Esophagus squamous epithelium (tissue), 5 donors: ENCODE measurements at regions not wholly inside any gene's neighbourhood (a gene's known extent, or its start where the extent isn't known, plus 50 kb on each side); places are given as distances from the start of the nearest gene placed in this dataset.

Experiments
- DNase-seq: peaks from one replicate; lab custom pipeline; 2025; lab: John Stamatoyannopoulos, UW
- H3K27ac ChIP-seq, 4 donors: fragments of 200-600 bp; sonication (generic); one replicate each; pipeline ENCODE4 v1.5.1; 2016 to 2019; ENCODE audit warnings: mild to moderate bottlenecking in 1 of 4
- H3K27me3 ChIP-seq, 4 donors: fragments of 200-600 bp; sonication (generic); 1 replicate in 3 of 4; 2 replicates in 1 of 4; pipeline versions ENCODE4 v1.5.1 to v1.6.0; 2017 to 2021; ENCODE audit warnings: antibody characterized with exemption in 1 of 4
- H3K36me3 ChIP-seq, 3 donors: fragments of 200-600 bp; sonication (generic); one replicate each; pipeline ENCODE4 v1.5.1; 2016 to 2019
- H3K4me1 ChIP-seq, 3 donors: fragments of 200-600 bp; sonication (generic); one replicate each; pipeline ENCODE4 v1.5.1; 2017 to 2019
- H3K4me3 ChIP-seq, 4 donors: fragments of 200-600 bp; sonication (generic); 1 replicate in 3 of 4; 2 replicates in 1 of 4; pipeline ENCODE4 v1.5.1; 2016 to 2019; ENCODE audit warnings: mild to moderate bottlenecking in 2 of 4, moderate library complexity in 1 of 4
- H3K9me3 ChIP-seq, 3 donors: fragments of 200-600 bp; sonication (generic); one replicate each; pipeline ENCODE4 v1.5.1; 2016 to 2019
- CTCF ChIP-seq, 6 experiments: fragments of 450-650 bp in 4 of 6; fragments of 200-600 bp in 2 of 6; sonication (generic) in 2 of 6; IDR thresholded peaks; one replicate each; pipeline ENCODE4 v1.5.1; 2016 to 2019; ENCODE audit warnings: antibody characterized with exemption in 6 of 6, mild to moderate bottlenecking in 4 of 6, moderate library complexity in 4 of 6
- POLR2A ChIP-seq, 4 donors: fragments of 450-650 bp; IDR thresholded peaks; one replicate each; pipeline ENCODE4 v1.6.1; 2017; ENCODE audit warnings: antibody characterized with exemption in 4 of 4, mild to moderate bottlenecking in 4 of 4, moderate library complexity in 3 of 4
- WGBS, 2 donors: methylation state at CpG; one replicate each; pipeline ENCODE4 v1.1.5; 2018; 5-methylcytosine and 5-hydroxymethylcytosine counted together
- intact Hi-C: fragments of 100-400 bp; cut with DNase I; formaldehyde crosslinking; loops from one replicate; pipeline ENCODE4 v1.15.0; 2022
- donor health status: DM: yes; HTN: yes; CAD: no.

DNA sequence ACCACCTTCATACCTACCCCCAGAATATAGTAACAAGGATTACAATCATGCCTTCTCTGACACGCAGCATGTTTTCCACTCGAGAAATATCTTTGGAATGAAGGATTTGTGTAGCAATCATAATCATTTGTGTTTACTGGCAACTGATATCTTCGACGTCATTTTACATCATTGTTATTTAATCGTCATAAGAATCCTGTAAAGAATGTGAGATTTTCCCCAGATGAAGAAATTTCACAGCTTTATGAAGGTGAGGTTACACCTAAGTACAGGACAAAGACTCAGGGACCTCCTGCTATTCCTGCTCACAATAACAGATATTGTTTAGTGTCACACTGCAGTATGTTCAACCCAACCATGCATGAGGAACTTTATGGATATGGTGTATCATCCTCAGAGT is 198.2 kb upstream of the LDB2 start:
- Histone ChIP-seq H3K9me3 (no peaks in the 10 kb centered on the region), H3K4me3 (no peak overlapping the region), H3K36me3 (no peaks in the 10 kb centered on the region), H3K27ac (no peak overlapping the region), H3K27me3 (no peaks in the 10 kb centered on the region), H3K4me1 (peaks cover 0 to 5% (median 5%) of the 10 kb centered on the region in 3 donors)
- no peak for DNase-seq
- 87 to 90% methylated on average over 5 of the region's 5 CpGs for WGBS, 2 donors
- TF ChIP-seq POLR2A (IDR thresholded peaks at IDR 0.05) (no peak), CTCF (IDR thresholded peaks at IDR 0.05) (no peak)
- intact Hi-C loops, result no loop called here

- no peaks in the 10 kb centered on the region for H3K9me3 ChIP-seq
- TF ChIP-seq CTCF (IDR thresholded peaks at IDR 0.05) (no peak), POLR2A (IDR thresholded peaks at IDR 0.05) (no peak)
- H3K27me3 ChIP-seq, result no peaks in the 10 kb centered on the region
- intact Hi-C loops, result no loop called here
- H3K4me1 ChIP-seq, result peaks cover 0 to 5% (median 5%) of the 10 kb centered on the region in 3 donors
- 88 to 91% methylated on average over 2 of the region's 2 CpGs for WGBS, 2 donors
- no peaks in the 10 kb centered on the region for H3K36me3 ChIP-seq
- H3K27ac ChIP-seq, result no peak overlapping the region
- no peak overlapping the region for H3K4me3 ChIP-seq
- no peak for DNase-seq
These were observed 197.3 kb upstream of the LDB2 start for GRCh38 chr4:17095771-17096170.

DNA sequence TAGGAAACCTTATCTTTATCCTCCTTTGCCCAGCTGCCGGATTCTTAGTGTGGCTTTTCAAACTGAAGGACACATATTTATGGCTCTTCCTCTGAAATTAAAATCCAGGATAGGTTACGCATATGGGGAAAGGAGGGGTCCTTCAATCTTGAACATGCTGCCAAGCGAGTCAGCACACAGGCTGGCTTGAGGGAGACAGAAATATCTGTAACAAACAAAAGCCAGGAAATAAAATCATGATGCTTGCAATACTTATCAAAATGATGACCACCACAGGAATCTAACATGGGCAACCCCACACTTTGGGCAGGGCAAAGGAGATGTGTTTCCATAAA is 196.4 kb upstream of the LDB2 start:
- intact Hi-C loops, result no loop called here
- Histone ChIP-seq H3K4me1 (peaks cover 0 to 5% (median 5%) of the 10 kb centered on the region in 3 donors), H3K9me3 (no peaks in the 10 kb centered on the region), H3K27me3 (no peaks in the 10 kb centered on the region), H3K36me3 (no peaks in the 10 kb centered on the region), H3K27ac (no peak overlapping the region), H3K4me3 (no peak overlapping the region)
- WGBS, 2 donors, result 39 to 56% methylated on average over 3 of the region's 3 CpGs
- TF ChIP-seq POLR2A (IDR thresholded peaks at IDR 0.05) (no peak), CTCF (IDR thresholded peaks at IDR 0.05) (no peak)
- no peak for DNase-seq

DNA sequence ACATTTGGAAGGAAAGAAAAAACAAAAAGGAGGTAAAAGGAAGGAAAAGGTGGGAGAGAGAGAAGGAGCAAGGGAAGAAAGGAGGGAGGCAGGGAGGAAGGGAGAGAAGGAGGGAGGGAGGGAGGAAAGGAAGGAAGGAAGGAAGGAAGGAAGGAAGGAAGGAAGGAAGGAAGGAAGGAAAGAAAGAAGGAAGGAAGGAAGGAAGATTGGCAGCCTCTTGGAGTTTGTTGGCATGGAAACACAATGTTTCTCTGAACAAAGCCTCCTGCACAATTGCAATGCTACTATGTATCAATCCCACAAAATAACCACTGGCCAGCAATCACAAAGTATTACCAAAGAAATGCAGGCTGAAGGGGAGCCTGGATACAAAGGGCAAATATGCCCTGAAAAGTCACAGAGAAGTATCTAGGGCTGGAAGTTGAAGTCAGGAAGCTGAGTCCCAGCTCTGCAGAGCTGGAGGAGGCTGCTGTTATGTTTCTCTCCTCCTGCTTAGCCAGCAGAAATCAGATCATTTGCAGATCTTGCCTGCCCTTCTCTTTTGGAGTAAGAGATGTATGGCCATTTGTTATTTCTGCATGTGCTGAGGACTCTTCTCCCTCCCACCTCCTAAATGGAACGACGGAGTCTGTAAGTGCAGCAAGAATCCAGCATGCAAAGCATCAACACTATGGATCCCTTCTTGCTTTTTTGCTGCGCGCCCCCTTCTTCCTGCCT is 195.9 kb upstream of the LDB2 start:
- H3K4me1 ChIP-seq, result peaks cover 0 to 5% (median 5%) of the 10 kb centered on the region in 3 donors
- H3K4me3 ChIP-seq, result no peak overlapping the region
- H3K36me3 ChIP-seq, result no peaks in the 10 kb centered on the region
- no peak overlapping the region for H3K27ac ChIP-seq
- DNase-seq, result no peak
- 45 to 57% methylated on average over 4 of the region's 4 CpGs for WGBS, 2 donors
- intact Hi-C loops, result no loop called here
- TF ChIP-seq POLR2A (IDR thresholded peaks at IDR 0.05), result no peak
- no peak for TF ChIP-seq CTCF (IDR thresholded peaks at IDR 0.05)
- H3K27me3 ChIP-seq, result no peaks in the 10 kb centered on the region
- no peaks in the 10 kb centered on the region for H3K9me3 ChIP-seq

DNA sequence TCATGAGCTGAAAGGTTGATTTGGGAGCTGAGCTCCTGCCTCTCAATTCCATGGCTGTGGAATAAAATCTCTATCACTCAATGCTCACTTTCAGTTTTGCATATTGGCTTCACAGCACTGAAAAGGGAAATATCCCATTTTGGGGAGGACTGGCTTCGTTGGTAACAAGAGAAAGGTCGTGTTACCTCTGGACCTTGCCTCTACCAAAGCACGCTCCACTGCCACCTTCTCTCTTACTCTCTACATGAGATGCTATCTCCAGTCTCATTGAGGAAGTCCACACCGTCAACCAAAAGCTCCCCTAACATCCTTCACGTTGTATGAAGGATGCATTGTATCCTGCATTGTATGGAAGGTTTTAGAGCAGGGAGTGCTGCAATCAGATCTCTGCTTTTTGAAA is 195.0 kb upstream of the LDB2 start:
- TF ChIP-seq CTCF (IDR thresholded peaks at IDR 0.05) (no peak), POLR2A (IDR thresholded peaks at IDR 0.05) (no peak)
- H3K36me3 ChIP-seq, result no peaks in the 10 kb centered on the region
- no peaks in the 10 kb centered on the region for H3K27me3 ChIP-seq
- intact Hi-C loops, result no loop called here
- H3K9me3 ChIP-seq, result no peaks in the 10 kb centered on the region
- 58 to 73% methylated on average over 5 of the region's 5 CpGs for WGBS, 2 donors
- H3K4me3 ChIP-seq, result no peak overlapping the region
- H3K4me1 ChIP-seq, result peaks cover 0 to 5% (median 5%) of the 10 kb centered on the region in 3 donors
- no peak for DNase-seq
- no peak overlapping the region for H3K27ac ChIP-seq
